K562 (cell line): ENCODE measurements at regions not wholly inside any gene's neighbourhood (a gene's known extent, or its start where the extent isn't known, plus 50 kb on each side); places are given as distances from the start of the nearest gene placed in this dataset.

Source experiments
- CTCF ChIP-seq, 3 experiments: IDR thresholded peaks in 2 of 3; conservative IDR thresholded peaks in 1 of 3; 2 replicates each; pipeline ENCODE4 v1.5.1; 2011 to 2012; ENCODE audit warnings: low read length in 3 of 3, mild to moderate bottlenecking in 3 of 3, control low read depth in 2 of 3, improper control_type of control experiment in 1 of 3, inconsistent platforms in 1 of 3, low read depth in 1 of 3, mixed read lengths in 1 of 3, moderate library complexity in 1 of 3; ENCODE audit not compliant: insufficient read depth in 2 of 3
- GTF3C2 ChIP-seq: IDR thresholded peaks from 3 replicates; pipeline ENCODE4 v1.6.1; 2011; ENCODE audit warnings: borderline replicate concordance, mild to moderate bottlenecking, moderate library complexity; ENCODE audit not compliant: insufficient read length; ENCODE audit errors: extremely low read depth
- HINFP ChIP-seq: fragments of 450-650 bp; conservative IDR thresholded peaks from 2 replicates; pipeline ENCODE4 v1.6.1; 2016; ENCODE audit warnings: missing genetic modification characterization, low read depth, mild to moderate bottlenecking, control low read depth, missing compliant biosample characterization
- SMAD3 ChIP-seq: fragments of 450-650 bp; formaldehyde crosslinking; conservative IDR thresholded peaks from 2 replicates; pipeline ENCODE4 v1.4.0; 2020; ENCODE audit warnings: mild to moderate bottlenecking
- SMARCB1 ChIP-seq: IDR thresholded peaks from 2 replicates; pipeline ENCODE4 v1.6.1; 2011; ENCODE audit warnings: improper control_type of control experiment, low read depth; ENCODE audit not compliant: insufficient read length
- SP1 ChIP-seq: sonication (generic); formaldehyde crosslinking; IDR thresholded peaks from 2 replicates; pipeline ENCODE4 v1.8.1; 2022; ENCODE audit warnings: mild to moderate bottlenecking, missing genetic modification reagents
- TBL1XR1 ChIP-seq, 2 experiments: IDR thresholded peaks; 2 replicates each; pipeline ENCODE4 v1.6.1; 2012; ENCODE audit warnings: improper control_type of control experiment in 2 of 2, low read length in 2 of 2, mild to moderate bottlenecking in 1 of 2
- TOE1 ChIP-seq, 2 experiments: fragments of 450-650 bp in 1 of 2; sonication (generic) in 1 of 2; formaldehyde crosslinking in 1 of 2; IDR thresholded peaks; 2 replicates each; pipeline versions ENCODE4 v1.7.1 to v1.8.0; 2016 to 2022; ENCODE audit warnings: borderline replicate concordance in 2 of 2, mild to moderate bottlenecking in 2 of 2, antibody characterized with exemption in 1 of 2, inconsistent platforms in 1 of 2, low read depth in 1 of 2, missing genetic modification reagents in 1 of 2, moderate library complexity in 1 of 2
- ZHX1 ChIP-seq: fragments of 150-350 bp; conservative IDR thresholded peaks from 2 replicates; pipeline ENCODE4 v1.6.1; 2014; ENCODE audit warnings: low read length
- ZNF830 ChIP-seq: fragments of 250-450 bp; sonication (Bioruptor Pico); IDR thresholded peaks from 2 replicates; pipeline ENCODE4 v1.5.0; 2021; ENCODE audit warnings: mild to moderate bottlenecking

GRCh38 chr11:112790286-112790685, 170.9 kb upstream of the NCAM1 start:
- no peak for TF ChIP-seq CTCF (IDR thresholded peaks at IDR 0.05 in 2 of 3, conservative IDR thresholded peaks at IDR 0.05 in 1 of 3; ENCODE audit: insufficient read depth in 2 of 3, low read depth in 1 of 3, low read length in 3 of 3)
- TF ChIP-seq GTF3C2: no peak
- TF ChIP-seq ZHX1: no peak
- TF ChIP-seq SMAD3 (CRISPR knock-in tag): no peak
- no peak for TF ChIP-seq SP1
- TF ChIP-seq HINFP: no peak
- TF ChIP-seq TBL1XR1 (IDR thresholded peaks at IDR 0.05; ENCODE audit: low read length in 2 of 2): no peak
- no peak for TF ChIP-seq SMARCB1
- TF ChIP-seq ZNF830 (CRISPR knock-in tag): no peak
- no peak for TF ChIP-seq TOE1 (IDR thresholded peaks at IDR 0.05; ENCODE audit: borderline replicate concordance)
- no peak for TF ChIP-seq TOE1 (CRISPR knock-in tag; IDR thresholded peaks at IDR 0.05; ENCODE audit: borderline replicate concordance, low read depth)
